Neural cell (in vitro differentiated cells): ENCODE measurements at regions not wholly inside any gene's neighbourhood (a gene's known extent, or its start where the extent isn't known, plus 50 kb on each side); places are given as distances from the start of the nearest gene placed in this dataset.

Experiments
- H2AFZ ChIP-seq: fragments of 200-600, 300-800 bp; sonication (generic), shearing (Covaris generic); 2 replicates; pipeline ENCODE4 v1.6.0; 2014; ENCODE audit warnings: low read depth, mild to moderate bottlenecking, antibody characterized with exemption, low read length, moderate library complexity
- H3F3A ChIP-seq: fragments of 200-600 bp; shearing (Covaris generic); 2 replicates; pipeline ENCODE4 v1.6.1; 2016; ENCODE audit warnings: mild to moderate bottlenecking, moderate library complexity, mixed read lengths, antibody characterized with exemption, low read length; ENCODE audit not compliant: insufficient read depth, poor library complexity, severe bottlenecking
- H3K27ac ChIP-seq: fragments of 200-600, 300-800 bp; sonication (generic), shearing (Covaris generic); 2 replicates; pipeline ENCODE4 v1.5.1; 2014; ENCODE audit warnings: mild to moderate bottlenecking, low read length, moderate library complexity
- H3K27me3 ChIP-seq: fragments of 300-800, 200-600 bp; sonication (generic), shearing (Covaris generic); 2 replicates; pipeline ENCODE4 v1.6.0; 2014; ENCODE audit warnings: mild to moderate bottlenecking, low read depth, low read length, moderate library complexity; ENCODE audit not compliant: insufficient read depth
- H3K36me3 ChIP-seq: fragments of 300-800, 200-600 bp; sonication (generic), shearing (Covaris generic); 2 replicates; pipeline ENCODE4 v1.5.1; 2014; ENCODE audit warnings: mild to moderate bottlenecking, antibody characterized with exemption, low read length, moderate library complexity; ENCODE audit not compliant: insufficient read depth
- H3K4me2 ChIP-seq: fragments of 300-800, 200-600 bp; sonication (generic), shearing (Covaris generic); 2 replicates; pipeline ENCODE4 v1.6.0; 2014; ENCODE audit warnings: mild to moderate bottlenecking, low read length
- H3K4me3 ChIP-seq: fragments of 300-800, 200-600 bp; sonication (generic), shearing (Covaris generic); 2 replicates; pipeline ENCODE4 v1.5.1; 2014; ENCODE audit warnings: mild to moderate bottlenecking, low read length, moderate library complexity
- H3K79me2 ChIP-seq: fragments of 200-600 bp; shearing (Covaris generic); replicated peaks from 2 replicates; pipeline ENCODE4 v1.6.0; 2014; ENCODE audit warnings: mild to moderate bottlenecking, low read length, moderate library complexity; ENCODE audit not compliant: insufficient read depth
- H3K9ac ChIP-seq: fragments of 300-800, 200-600 bp; sonication (generic), shearing (Covaris generic); 2 replicates; pipeline ENCODE4 v1.6.1; 2016; ENCODE audit warnings: mild to moderate bottlenecking, low read length, mixed read lengths
- H3K9me2 ChIP-seq: fragments of 200-600 bp; shearing (Covaris generic); 2 replicates; pipeline ENCODE4 v1.6.1; 2016; ENCODE audit warnings: mild to moderate bottlenecking, low read length, mixed read lengths; ENCODE audit not compliant: insufficient read depth
- H3K9me3 ChIP-seq: fragments of 200-600, 300-800 bp; sonication (generic), shearing (Covaris generic); 2 replicates; pipeline ENCODE4 v1.6.1; 2016; ENCODE audit warnings: mild to moderate bottlenecking, mixed run types, low read length, moderate library complexity, mixed read lengths
- H4K20me1 ChIP-seq: fragments of 200-600 bp; shearing (Covaris generic); 2 replicates; pipeline ENCODE4 v1.6.1; 2016; ENCODE audit warnings: mild to moderate bottlenecking, mixed run types; ENCODE audit not compliant: insufficient read depth
- EP300 ChIP-seq: fragments of 450-650 bp; conservative IDR thresholded peaks from 2 replicates; pipeline ENCODE4 v1.6.1; 2014; ENCODE audit warnings: antibody characterized with exemption, mild to moderate bottlenecking, moderate library complexity; ENCODE audit not compliant: poor library complexity, severe bottlenecking
- EZH2 ChIP-seq: fragments of 200-600, 300-800 bp; shearing (Covaris generic), sonication (generic); IDR thresholded peaks from 2 replicates; pipeline ENCODE4 v1.6.1; 2014; ENCODE audit warnings: antibody characterized with exemption, low read length, borderline replicate concordance, mild to moderate bottlenecking; ENCODE audit not compliant: insufficient read depth, poor library complexity, severe bottlenecking
- MXI1 ChIP-seq: fragments of 450-650 bp; conservative IDR thresholded peaks from 2 replicates; pipeline ENCODE4 v1.6.1; 2014; ENCODE audit warnings: antibody characterized with exemption, mild to moderate bottlenecking; ENCODE audit not compliant: poor library complexity, severe bottlenecking
- POLR2AphosphoS5 ChIP-seq: IDR thresholded peaks from 2 replicates; pipeline ENCODE4 v1.6.1; 2012
- RAD21 ChIP-seq: fragments of 450-650 bp; conservative IDR thresholded peaks from 2 replicates; pipeline ENCODE4 v1.6.1; 2014; ENCODE audit warnings: antibody characterized with exemption, mild to moderate bottlenecking, moderate library complexity
- SMC3 ChIP-seq: fragments of 450-650 bp; conservative IDR thresholded peaks from 2 replicates; pipeline ENCODE4 v1.6.1; 2014; ENCODE audit warnings: antibody characterized with exemption, mild to moderate bottlenecking, moderate library complexity; ENCODE audit not compliant: poor library complexity
- TAF1 ChIP-seq: IDR thresholded peaks from 2 replicates; pipeline ENCODE4 v1.6.1; 2012; ENCODE audit warnings: low read depth
- TF ChIP-seq, protein P1 (sequence below): fragments of 450-650 bp; IDR thresholded peaks from 2 replicates; pipeline ENCODE4 v1.5.1; 2014; ENCODE audit warnings: antibody characterized with exemption, mild to moderate bottlenecking, moderate library complexity; ENCODE audit not compliant: poor library complexity, severe bottlenecking
- TF ChIP-seq, protein P2 (sequence below): IDR thresholded peaks from 2 replicates; pipeline ENCODE4 v1.6.1; 2012; ENCODE audit warnings: borderline replicate concordance

DNA sequence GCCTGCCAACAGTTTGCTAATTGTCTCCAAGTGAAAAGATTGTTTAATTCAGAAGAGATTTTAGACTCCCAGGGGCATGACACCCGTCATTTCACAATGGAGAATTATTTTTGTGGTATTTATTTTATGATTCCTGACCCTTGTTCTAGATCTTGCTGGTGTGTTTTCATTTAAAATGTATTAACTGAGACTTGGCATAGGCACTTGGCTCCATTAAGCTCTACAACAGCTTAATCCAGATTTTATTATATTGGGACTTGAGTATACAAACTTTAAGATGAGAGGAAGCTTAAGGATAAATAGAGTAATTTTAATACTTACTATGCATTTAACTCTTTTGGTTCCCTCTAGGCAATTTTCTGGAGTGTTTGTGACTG, 101.3 kb upstream of the KCNE2 start:
- Histone ChIP-seq H3K4me3 (no peak overlapping the region), H3K9me3 (no peaks in the 10 kb centered on the region), H3K9me2 (no peaks in the 10 kb centered on the region), H3K4me2 (no peak overlapping the region), H3F3A (no peaks in the 10 kb centered on the region), H3K9ac (no peak overlapping the region), H3K36me3 (no peaks in the 10 kb centered on the region), H4K20me1 (no peaks in the 10 kb centered on the region), H3K27ac (no peak overlapping the region), H3K79me2 (no peaks in the 10 kb centered on the region), H2AFZ (no peak overlapping the region), H3K27me3 (no peaks in the 10 kb centered on the region)
- TF ChIP-seq SMC3 (no peak), RAD21 (no peak), TAF1 (no peak), MXI1 (no peak), POLR2AphosphoS5 (no peak), EZH2 (no peak), EP300 (no peak)
- TF ChIP-seq, protein P1, sequence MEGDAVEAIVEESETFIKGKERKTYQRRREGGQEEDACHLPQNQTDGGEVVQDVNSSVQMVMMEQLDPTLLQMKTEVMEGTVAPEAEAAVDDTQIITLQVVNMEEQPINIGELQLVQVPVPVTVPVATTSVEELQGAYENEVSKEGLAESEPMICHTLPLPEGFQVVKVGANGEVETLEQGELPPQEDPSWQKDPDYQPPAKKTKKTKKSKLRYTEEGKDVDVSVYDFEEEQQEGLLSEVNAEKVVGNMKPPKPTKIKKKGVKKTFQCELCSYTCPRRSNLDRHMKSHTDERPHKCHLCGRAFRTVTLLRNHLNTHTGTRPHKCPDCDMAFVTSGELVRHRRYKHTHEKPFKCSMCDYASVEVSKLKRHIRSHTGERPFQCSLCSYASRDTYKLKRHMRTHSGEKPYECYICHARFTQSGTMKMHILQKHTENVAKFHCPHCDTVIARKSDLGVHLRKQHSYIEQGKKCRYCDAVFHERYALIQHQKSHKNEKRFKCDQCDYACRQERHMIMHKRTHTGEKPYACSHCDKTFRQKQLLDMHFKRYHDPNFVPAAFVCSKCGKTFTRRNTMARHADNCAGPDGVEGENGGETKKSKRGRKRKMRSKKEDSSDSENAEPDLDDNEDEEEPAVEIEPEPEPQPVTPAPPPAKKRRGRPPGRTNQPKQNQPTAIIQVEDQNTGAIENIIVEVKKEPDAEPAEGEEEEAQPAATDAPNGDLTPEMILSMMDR, result no peak
- TF ChIP-seq, protein P2, sequence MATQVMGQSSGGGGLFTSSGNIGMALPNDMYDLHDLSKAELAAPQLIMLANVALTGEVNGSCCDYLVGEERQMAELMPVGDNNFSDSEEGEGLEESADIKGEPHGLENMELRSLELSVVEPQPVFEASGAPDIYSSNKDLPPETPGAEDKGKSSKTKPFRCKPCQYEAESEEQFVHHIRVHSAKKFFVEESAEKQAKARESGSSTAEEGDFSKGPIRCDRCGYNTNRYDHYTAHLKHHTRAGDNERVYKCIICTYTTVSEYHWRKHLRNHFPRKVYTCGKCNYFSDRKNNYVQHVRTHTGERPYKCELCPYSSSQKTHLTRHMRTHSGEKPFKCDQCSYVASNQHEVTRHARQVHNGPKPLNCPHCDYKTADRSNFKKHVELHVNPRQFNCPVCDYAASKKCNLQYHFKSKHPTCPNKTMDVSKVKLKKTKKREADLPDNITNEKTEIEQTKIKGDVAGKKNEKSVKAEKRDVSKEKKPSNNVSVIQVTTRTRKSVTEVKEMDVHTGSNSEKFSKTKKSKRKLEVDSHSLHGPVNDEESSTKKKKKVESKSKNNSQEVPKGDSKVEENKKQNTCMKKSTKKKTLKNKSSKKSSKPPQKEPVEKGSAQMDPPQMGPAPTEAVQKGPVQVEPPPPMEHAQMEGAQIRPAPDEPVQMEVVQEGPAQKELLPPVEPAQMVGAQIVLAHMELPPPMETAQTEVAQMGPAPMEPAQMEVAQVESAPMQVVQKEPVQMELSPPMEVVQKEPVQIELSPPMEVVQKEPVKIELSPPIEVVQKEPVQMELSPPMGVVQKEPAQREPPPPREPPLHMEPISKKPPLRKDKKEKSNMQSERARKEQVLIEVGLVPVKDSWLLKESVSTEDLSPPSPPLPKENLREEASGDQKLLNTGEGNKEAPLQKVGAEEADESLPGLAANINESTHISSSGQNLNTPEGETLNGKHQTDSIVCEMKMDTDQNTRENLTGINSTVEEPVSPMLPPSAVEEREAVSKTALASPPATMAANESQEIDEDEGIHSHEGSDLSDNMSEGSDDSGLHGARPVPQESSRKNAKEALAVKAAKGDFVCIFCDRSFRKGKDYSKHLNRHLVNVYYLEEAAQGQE, result no peak

DNA sequence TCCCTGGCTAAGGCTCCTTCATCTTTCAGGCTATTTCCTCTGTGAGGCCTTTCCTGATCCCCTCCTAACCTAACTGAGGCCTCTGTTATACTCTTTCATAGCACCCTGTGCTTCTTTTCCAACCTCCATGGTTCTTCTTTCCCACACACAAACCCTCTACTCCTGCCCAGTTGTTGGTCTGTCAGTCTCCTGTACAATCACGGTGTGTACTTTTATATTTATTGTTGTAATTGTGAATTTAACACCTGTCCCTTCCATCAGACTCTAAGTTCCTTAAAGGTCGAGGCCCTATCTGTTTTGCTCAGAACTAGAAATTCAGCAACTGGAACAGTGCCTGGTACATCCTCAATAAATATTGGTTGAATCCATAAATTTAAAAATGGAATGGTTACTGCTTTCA, 100.2 kb upstream of the KCNE2 start:
- Histone ChIP-seq H3K36me3 (no peaks in the 10 kb centered on the region), H3K4me3 (no peak overlapping the region), H3K27me3 (no peaks in the 10 kb centered on the region), H3F3A (no peaks in the 10 kb centered on the region), H3K9me2 (no peaks in the 10 kb centered on the region), H3K79me2 (no peaks in the 10 kb centered on the region), H4K20me1 (no peaks in the 10 kb centered on the region), H2AFZ (no peak overlapping the region), H3K4me2 (no peak overlapping the region), H3K9ac (no peak overlapping the region), H3K9me3 (no peaks in the 10 kb centered on the region), H3K27ac (no peak overlapping the region)
- TF ChIP-seq MXI1, result no peak
- TF ChIP-seq, protein P2, result no peak
- no peak for TF ChIP-seq SMC3
- TF ChIP-seq RAD21, result no peak
- TF ChIP-seq POLR2AphosphoS5, result no peak
- no peak for TF ChIP-seq EP300
- TF ChIP-seq, protein P1, result no peak
- TF ChIP-seq EZH2, result no peak
- no peak for TF ChIP-seq TAF1
